Smooth muscle cell (in vitro differentiated cells): ENCODE measurements at regions not wholly inside any gene's neighbourhood (a gene's known extent, or its start where the extent isn't known, plus 50 kb on each side); places are given as distances from the start of the nearest gene placed in this dataset.
A peak's percentile ranks its signal among the peaks of the same experiment; 100 is the strongest.
"Not testable (repeated sequence)": the region's sequence is repeated elsewhere in the genome, so short reads cannot be mapped to it uniquely, and the experiment has no call there.

Experiments used
- DNase-seq: peaks from one replicate; lab custom pipeline; 2025; ENCODE audit not compliant: unreplicated experiment; lab: John Stamatoyannopoulos, UW
- H2AFZ ChIP-seq: fragments of 200-600 bp; sonication (generic); 2 replicates; pipeline ENCODE4 v1.6.0; 2016; ENCODE audit warnings: antibody characterized with exemption, low read depth, mild to moderate bottlenecking
- H3F3A ChIP-seq: fragments of 200-600 bp; sonication (generic); 2 replicates; pipeline ENCODE4 v1.6.0; 2017; ENCODE audit warnings: antibody characterized with exemption, low read depth
- H3K27ac ChIP-seq: fragments of 200-600 bp; sonication (generic); 2 replicates; pipeline ENCODE4 v1.5.1; 2016; ENCODE audit warnings: low read depth, mild to moderate bottlenecking
- H3K27me3 ChIP-seq: fragments of 200-600 bp; sonication (generic); 2 replicates; pipeline ENCODE4 v1.6.1; 2016; ENCODE audit warnings: low read depth, mild to moderate bottlenecking
- H3K36me3 ChIP-seq: fragments of 200-600 bp; sonication (generic); 2 replicates; pipeline ENCODE4 v1.5.1; 2016; ENCODE audit warnings: low read depth
- H3K4me1 ChIP-seq: fragments of 200-600 bp; sonication (generic); 2 replicates; pipeline ENCODE4 v1.5.1; 2016; ENCODE audit warnings: low read depth
- H3K4me2 ChIP-seq: fragments of 200-600 bp; sonication (generic); 2 replicates; pipeline ENCODE4 v1.6.0; 2016; ENCODE audit warnings: mild to moderate bottlenecking
- H3K4me3 ChIP-seq: fragments of 200-600 bp; sonication (generic); 2 replicates; pipeline ENCODE4 v1.5.1; 2016; ENCODE audit warnings: mild to moderate bottlenecking
- H3K79me2 ChIP-seq: fragments of 200-600 bp; sonication (generic); 2 replicates; pipeline ENCODE4 v1.6.0; 2016; ENCODE audit warnings: low read depth, mild to moderate bottlenecking
- H3K9ac ChIP-seq: fragments of 200-600 bp; sonication (generic); 2 replicates; pipeline ENCODE4 v1.6.0; 2016; ENCODE audit warnings: low read depth
- H3K9me3 ChIP-seq: fragments of 200-600 bp; sonication (generic); replicated peaks from 2 replicates; pipeline ENCODE4 v1.5.1; 2016; ENCODE audit warnings: low read depth
- H4K20me1 ChIP-seq: fragments of 200-600 bp; sonication (generic); 2 replicates; pipeline ENCODE4 v1.6.0; 2016; ENCODE audit warnings: low read depth
- WGBS: methylation state at CpG from one replicate; pipeline ENCODE4 v1.1.7; 2016; ENCODE audit warnings: low lambda C conversion rate; 5-methylcytosine and 5-hydroxymethylcytosine counted together
- TF ChIP-seq, protein P1 (sequence below): fragments of 200-600 bp; sonication (generic); IDR thresholded peaks from 2 replicates; pipeline ENCODE4 v1.5.1; 2017; ENCODE audit warnings: borderline replicate concordance, mild to moderate bottlenecking, antibody characterized with exemption; ENCODE audit not compliant: insufficient read depth, poor library complexity, severe bottlenecking

DNA sequence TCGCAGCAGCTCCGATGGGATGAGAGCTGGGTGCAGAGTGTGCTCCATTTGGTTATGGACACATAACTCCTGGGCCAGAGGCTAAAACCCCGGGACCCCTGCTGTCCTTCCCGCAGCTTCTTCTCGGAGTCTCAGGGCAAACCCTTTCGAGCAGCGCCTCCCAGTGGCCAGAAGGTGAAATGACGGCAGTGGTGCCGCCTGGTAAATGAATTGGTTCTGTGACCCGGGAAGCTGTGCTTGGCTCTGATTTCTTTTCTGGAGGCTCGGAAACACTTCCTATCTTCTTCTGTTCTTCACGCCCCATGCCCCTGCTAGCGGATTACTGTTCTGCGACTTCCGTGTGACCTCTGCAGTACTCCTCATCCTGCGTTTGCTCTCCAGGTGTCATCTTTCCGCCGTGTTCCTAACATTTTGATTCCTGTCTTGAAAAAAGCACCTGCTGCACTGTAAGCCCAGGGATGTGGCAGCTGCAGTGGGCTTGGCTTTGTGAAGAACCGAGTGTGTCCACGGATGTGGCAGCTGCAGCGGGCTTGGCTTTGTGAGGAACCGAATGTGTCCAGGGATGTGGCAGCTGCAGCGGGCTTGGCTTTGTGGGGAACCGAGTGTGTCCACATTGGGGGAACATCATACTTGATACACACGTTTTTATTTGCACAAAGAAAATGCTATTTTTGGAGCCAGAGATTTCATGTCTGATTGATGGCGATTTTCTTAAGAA is 118.0 kb upstream of the ALDH3B2 start:
- H3K4me1 ChIP-seq, H3K4me2 ChIP-seq, H3K9ac ChIP-seq, H2AFZ ChIP-seq, H3K36me3 ChIP-seq, H3K79me2 ChIP-seq, H3K4me3 ChIP-seq, H3K9me3 ChIP-seq, H3F3A ChIP-seq, H4K20me1 ChIP-seq, H3K27me3 ChIP-seq, H3K27ac ChIP-seq: not testable (repeated sequence)
- WGBS, result 27% methylated on average over 26 of the region's 26 CpGs
- TF ChIP-seq, protein P1, sequence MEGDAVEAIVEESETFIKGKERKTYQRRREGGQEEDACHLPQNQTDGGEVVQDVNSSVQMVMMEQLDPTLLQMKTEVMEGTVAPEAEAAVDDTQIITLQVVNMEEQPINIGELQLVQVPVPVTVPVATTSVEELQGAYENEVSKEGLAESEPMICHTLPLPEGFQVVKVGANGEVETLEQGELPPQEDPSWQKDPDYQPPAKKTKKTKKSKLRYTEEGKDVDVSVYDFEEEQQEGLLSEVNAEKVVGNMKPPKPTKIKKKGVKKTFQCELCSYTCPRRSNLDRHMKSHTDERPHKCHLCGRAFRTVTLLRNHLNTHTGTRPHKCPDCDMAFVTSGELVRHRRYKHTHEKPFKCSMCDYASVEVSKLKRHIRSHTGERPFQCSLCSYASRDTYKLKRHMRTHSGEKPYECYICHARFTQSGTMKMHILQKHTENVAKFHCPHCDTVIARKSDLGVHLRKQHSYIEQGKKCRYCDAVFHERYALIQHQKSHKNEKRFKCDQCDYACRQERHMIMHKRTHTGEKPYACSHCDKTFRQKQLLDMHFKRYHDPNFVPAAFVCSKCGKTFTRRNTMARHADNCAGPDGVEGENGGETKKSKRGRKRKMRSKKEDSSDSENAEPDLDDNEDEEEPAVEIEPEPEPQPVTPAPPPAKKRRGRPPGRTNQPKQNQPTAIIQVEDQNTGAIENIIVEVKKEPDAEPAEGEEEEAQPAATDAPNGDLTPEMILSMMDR, result peak; percentile 50
- DNase-seq, result peak; percentile 6

DNA sequence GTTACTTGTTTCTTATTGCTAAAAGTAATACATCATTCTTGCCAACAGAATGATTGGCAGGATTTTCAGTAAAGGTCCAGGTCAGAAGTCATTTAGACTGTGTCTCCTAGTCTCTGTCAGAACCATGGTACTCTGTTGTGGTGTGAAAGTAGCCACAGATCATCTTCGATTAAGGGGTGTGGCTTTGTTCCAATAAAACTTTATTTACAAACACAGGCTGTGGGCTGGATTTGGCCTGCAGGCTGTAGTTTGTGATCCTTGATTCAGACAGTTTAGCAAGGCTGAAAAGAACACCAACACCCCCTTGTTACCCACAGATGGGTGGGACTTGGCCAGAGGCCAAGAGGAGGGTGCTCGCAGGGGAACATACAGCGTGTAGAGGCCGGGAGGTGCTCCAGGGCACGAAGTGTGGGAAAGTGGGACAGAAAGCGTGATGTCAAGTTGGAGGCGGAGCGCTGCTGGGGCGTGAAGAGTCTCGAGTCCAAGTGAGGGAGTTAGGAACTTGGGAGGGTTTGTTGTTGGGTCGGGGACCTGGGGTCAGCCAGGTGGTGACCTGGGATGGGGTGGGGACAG is 117.3 kb upstream of the ALDH3B2 start:
- not testable (repeated sequence) for H3K27me3 ChIP-seq, H3K27ac ChIP-seq, H2AFZ ChIP-seq, H3K36me3 ChIP-seq, H3K4me2 ChIP-seq, H3K9ac ChIP-seq, H3K4me3 ChIP-seq, H3F3A ChIP-seq, DNase-seq, H3K9me3 ChIP-seq, H3K4me1 ChIP-seq, H4K20me1 ChIP-seq, H3K79me2 ChIP-seq
- WGBS, result 69% methylated on average over 11 of the region's 11 CpGs

DNA sequence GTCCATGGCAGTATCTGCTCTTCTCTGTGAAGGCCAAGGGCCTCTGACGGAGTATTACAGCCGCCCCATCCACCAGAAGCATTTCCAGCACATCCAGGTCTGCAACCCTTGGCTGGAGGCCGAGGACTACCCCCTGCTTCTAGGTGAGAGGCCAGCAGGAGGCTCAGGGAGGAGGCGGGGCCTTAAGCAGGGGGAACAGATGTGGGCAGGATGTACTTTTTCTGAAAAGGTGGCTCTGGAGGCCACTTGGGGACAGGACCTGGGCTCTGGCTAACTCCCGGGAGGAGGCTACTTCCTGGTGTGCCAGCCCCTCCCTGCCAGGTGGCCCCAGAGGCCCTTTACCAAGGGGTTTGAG is 113.9 kb upstream of the ALDH3B2 start:
- not testable (repeated sequence) for H3K4me1 ChIP-seq, H3K9ac ChIP-seq, H2AFZ ChIP-seq, H4K20me1 ChIP-seq, H3K79me2 ChIP-seq, H3F3A ChIP-seq, H3K27me3 ChIP-seq, H3K27ac ChIP-seq, H3K36me3 ChIP-seq, DNase-seq, H3K9me3 ChIP-seq, H3K4me2 ChIP-seq, H3K4me3 ChIP-seq
- 56% methylated on average over 5 of the region's 5 CpGs for WGBS

DNA sequence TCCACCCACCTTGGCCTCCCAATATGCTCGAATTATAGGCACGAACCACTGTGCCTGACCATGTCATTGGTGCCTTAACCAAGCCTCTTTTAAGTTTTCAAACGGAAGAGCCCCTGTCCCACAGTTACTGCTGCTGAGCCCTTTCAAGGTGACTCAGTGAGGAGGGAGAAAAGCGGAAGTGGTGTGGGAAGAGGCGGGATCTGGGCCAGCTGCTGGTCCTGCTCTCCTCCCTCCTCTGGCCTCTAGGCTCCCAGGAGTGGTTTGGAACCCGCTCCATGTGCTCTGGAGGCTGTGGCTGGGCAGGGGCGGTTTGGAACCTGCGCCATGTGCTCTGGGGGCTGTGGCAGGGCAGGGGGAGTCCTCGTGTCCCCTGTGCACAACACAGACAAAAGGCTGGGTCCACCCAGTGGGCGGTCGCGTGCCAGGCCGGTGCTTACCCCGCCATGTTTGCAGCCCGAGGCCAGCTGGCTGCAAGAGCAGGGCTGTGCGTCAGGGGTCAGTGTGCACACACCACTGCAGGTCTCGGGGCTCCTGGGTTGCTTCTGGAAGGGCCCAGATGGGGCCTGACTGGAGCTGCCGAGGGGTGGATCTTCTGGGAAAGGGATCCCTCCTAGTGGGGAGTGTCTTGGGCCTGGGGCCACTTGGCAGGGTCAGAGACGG is 113.4 kb upstream of the ALDH3B2 start:
- 81% methylated on average over 18 of the region's 19 CpGs for WGBS
- not testable (repeated sequence) for H3K79me2 ChIP-seq, H3K4me1 ChIP-seq, H3K9ac ChIP-seq, H3K27me3 ChIP-seq, H4K20me1 ChIP-seq, H3K4me2 ChIP-seq, H3K36me3 ChIP-seq, H3K9me3 ChIP-seq, H3K4me3 ChIP-seq, H2AFZ ChIP-seq, H3K27ac ChIP-seq, DNase-seq, H3F3A ChIP-seq

DNA sequence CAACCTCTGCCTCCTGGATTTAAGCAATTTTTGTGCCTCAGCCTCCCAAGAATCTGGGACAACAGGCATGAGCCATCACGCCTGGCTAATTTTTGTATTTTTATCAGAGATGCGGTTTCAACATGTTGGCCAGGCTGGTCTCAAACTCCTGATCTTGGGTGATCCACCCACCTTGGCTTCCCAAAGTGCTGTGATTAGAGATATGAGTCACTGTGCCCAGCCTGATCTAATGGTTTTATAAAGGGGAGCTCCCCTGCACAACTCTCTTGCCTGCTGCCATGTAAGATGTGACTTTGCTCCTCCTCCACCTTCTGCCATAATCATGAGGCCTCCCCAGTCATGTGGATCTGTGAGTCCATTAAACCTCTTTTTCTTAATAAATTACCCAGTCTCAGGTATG is 107.5 kb upstream of the ALDH3B2 start:
- H3K4me3 ChIP-seq, H3K4me1 ChIP-seq, DNase-seq, H3F3A ChIP-seq, H3K9me3 ChIP-seq, H2AFZ ChIP-seq, H3K9ac ChIP-seq, H3K79me2 ChIP-seq, H4K20me1 ChIP-seq, H3K27ac ChIP-seq, H3K27me3 ChIP-seq, H3K36me3 ChIP-seq, H3K4me2 ChIP-seq: not testable (repeated sequence)
- WGBS, result 81% methylated on average over 2 of the region's 2 CpGs

DNA sequence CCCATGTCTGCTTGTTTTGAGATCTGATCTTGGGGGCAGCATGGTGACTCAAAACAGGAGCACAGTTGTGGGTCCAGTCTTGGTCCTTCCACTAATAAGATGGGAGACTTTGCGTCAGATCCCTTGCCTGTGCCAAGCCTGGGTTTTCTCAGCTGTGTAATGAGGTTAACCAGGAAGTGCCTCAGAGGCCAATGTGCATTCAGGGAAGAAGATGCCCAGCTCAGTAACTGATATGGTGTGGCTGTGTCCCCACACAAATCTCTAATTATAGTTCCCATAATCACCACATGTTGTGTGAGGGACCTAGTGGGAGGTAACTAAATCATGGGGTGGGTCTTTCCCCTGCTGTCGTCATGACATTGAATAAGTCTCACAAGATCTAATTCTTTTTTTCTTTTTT is 107.1 kb upstream of the ALDH3B2 start:
- not testable (repeated sequence) for H3K9ac ChIP-seq

More for the DNA sequence above, 107.1 kb upstream of the ALDH3B2 start:
- 81% methylated on average over 2 of the region's 2 CpGs for WGBS
- not testable (repeated sequence) for H3K27me3 ChIP-seq, H3K9me3 ChIP-seq, H3K4me2 ChIP-seq, H3K4me3 ChIP-seq, H4K20me1 ChIP-seq, H3K27ac ChIP-seq, H3K4me1 ChIP-seq, H3F3A ChIP-seq, H2AFZ ChIP-seq, H3K36me3 ChIP-seq, DNase-seq, H3K79me2 ChIP-seq
